Activated CD4-positive, alpha-beta memory T cell treated with anti-CD3 and anti-CD28 coated beads for 36 hours (primary cell): ENCODE measurements at regions not wholly inside any gene's neighbourhood (a gene's known extent, or its start where the extent isn't known, plus 50 kb on each side); places are given as distances from the start of the nearest gene placed in this dataset.

Experiments used
- CTCF ChIA-PET: fragments of 350-600 bp; sonication (Branson Sonifier 250); formaldehyde crosslinking; loops from one replicate; lab custom pipeline; 2021; ENCODE audit warnings: antibody characterized with exemption, inconsistent platforms; lab: Charles Lee
- POLR2A ChIA-PET: fragments of 350-600 bp; sonication (Branson Sonifier 250); formaldehyde crosslinking; loops from one replicate; lab custom pipeline; 2021; ENCODE audit warnings: antibody characterized with exemption; lab: Charles Lee
- DNase-seq: peaks from one replicate; pipeline ENCODE4 v3.0.0-alpha.2; 2020
- H3K27ac Mint-ChIP-seq: one replicate; pipeline ENCODE4 v1.8.0; 2021; ENCODE audit warnings: mixed read lengths
- H3K27me3 Mint-ChIP-seq: one replicate; pipeline ENCODE4 v1.8.0; 2021; ENCODE audit warnings: mixed read lengths
- H3K36me3 Mint-ChIP-seq: one replicate; pipeline ENCODE4 v1.8.0; 2021; ENCODE audit warnings: mixed read lengths
- H3K4me1 Mint-ChIP-seq: one replicate; pipeline ENCODE4 v1.8.0; 2021; ENCODE audit warnings: low read depth, mixed read lengths
- H3K4me3 Mint-ChIP-seq: one replicate; pipeline ENCODE4 v1.8.0; 2021; ENCODE audit warnings: mild to moderate bottlenecking, mixed read lengths
- H3K9me3 Mint-ChIP-seq: one replicate; pipeline ENCODE4 v1.8.0; 2021; ENCODE audit warnings: mixed read lengths
- intact Hi-C: fragments of 100-400 bp; cut with micrococcal nuclease; formaldehyde crosslinking; loops from one replicate; pipeline ENCODE4 v1.15.1; 2023

DNA sequence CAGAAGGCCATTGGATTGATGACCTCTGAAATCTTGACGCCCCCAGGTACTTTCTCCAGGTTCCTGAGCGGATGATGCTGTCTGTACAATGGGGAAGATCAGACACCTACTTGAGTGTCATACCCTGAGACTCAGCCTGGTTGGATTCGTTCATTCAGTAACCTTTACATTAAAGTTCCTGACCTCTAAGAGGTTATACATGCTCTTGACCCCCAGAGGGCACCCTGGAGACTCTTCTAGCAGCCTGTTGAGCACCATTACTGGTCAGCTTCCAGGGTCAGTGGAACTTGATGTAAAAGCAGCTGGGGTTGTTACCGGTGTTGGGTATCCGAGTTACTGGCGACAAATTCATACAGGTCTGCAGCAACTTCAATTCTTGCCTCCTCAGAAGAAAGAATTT lies 114.3 kb upstream of the ZNF678 start:
- no peaks in the 10 kb centered on the region for H3K4me1 Mint-ChIP-seq
- intact Hi-C loops, result loop anchor here (10.0 kb wide), 1 partner anchor 824 kb away; no protein-coding TSS in a partner anchor
- no peaks in the 10 kb centered on the region for H3K36me3 Mint-ChIP-seq
- no peaks in the 10 kb centered on the region for H3K9me3 Mint-ChIP-seq
- no peak overlapping the region for H3K4me3 Mint-ChIP-seq
- peaks cover 26% of the 10 kb centered on the region for H3K27me3 Mint-ChIP-seq
- CTCF ChIA-PET, result interaction anchor here (1.2 to 1.9 kb wide), 3 partner anchors 9 to 823 kb away, joined by 3 to 5 read pairs (median 5); no protein-coding TSS in a partner anchor
- peak; percentile 41 for DNase-seq
- POLR2A ChIA-PET, result interaction anchor here (0.7 kb wide), 1 partner anchor 509 kb away, joined by 3 read pairs; the partner anchor contains the start of gene COQ8A
- no peak overlapping the region for H3K27ac Mint-ChIP-seq

DNA sequence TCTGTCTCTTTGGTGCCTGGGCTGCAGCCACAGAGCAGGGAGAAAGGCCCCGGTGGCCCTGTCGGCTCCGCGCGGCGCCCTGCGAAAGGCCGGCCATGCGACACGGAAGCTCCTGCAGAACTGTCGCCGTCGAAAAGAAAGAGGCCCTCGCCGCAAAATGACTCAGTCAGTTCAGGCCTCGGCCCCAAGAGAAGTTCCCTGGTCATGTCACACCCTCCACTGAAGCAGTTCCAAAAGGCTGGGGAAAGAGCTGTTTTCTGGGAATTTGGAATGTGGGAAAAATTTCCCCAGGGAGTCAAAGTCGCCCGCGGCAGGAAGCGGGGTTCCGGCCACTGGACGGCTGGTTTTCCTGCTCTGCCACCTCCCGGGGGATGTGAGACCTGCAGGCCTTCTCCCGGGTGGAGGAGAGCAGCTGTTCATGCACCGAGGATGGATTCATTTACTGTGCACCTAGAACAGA lies 115.8 kb upstream of the ZNF678 start:
- Mint-ChIP-seq H3K27me3 (peaks cover 23% of the 10 kb centered on the region), H3K4me1 (no peaks in the 10 kb centered on the region), H3K9me3 (no peaks in the 10 kb centered on the region), H3K4me3 (no peak overlapping the region), H3K27ac (no peak overlapping the region), H3K36me3 (no peaks in the 10 kb centered on the region)
- no peak for DNase-seq
- CTCF ChIA-PET, result interaction anchor here (0.6 to 1.9 kb wide), 3 partner anchors 14 to 821 kb away, joined by 3 to 5 read pairs (median 4); no protein-coding TSS in a partner anchor
- POLR2A ChIA-PET, result no interaction called here
- intact Hi-C loops, result loop anchor here (10.0 kb wide), 1 partner anchor 823 kb away; no protein-coding TSS in a partner anchor

DNA sequence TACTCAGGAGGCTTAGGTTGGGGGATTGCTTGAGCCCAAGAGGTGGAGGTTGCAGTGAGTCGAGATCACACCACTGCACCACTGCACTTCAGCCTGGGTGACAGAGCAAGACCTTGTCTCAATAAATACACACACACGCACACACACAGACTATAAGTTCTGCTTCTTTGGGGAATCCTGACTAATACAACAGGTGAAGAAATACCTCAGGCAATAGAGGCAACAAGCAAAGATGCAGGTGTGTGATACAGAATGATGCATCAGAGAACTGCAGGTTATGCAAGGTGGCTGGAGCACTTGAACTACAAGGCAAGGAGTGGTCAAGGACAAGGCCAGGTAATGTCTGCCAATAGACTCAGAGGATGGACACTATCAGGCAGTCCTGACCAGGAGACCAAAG lies 117.6 kb upstream of the ZNF678 start:
- POLR2A ChIA-PET, result no interaction called here
- Mint-ChIP-seq H3K36me3 (no peaks in the 10 kb centered on the region), H3K9me3 (no peaks in the 10 kb centered on the region), H3K4me1 (no peaks in the 10 kb centered on the region), H3K4me3 (no peak overlapping the region), H3K27me3 (peaks cover 25% of the 10 kb centered on the region), H3K27ac (no peak overlapping the region)
- no peak for DNase-seq
- intact Hi-C loops, result loop anchor here (10.0 kb wide), 1 partner anchor 821 kb away; no protein-coding TSS in a partner anchor
- CTCF ChIA-PET, result no interaction called here

DNA sequence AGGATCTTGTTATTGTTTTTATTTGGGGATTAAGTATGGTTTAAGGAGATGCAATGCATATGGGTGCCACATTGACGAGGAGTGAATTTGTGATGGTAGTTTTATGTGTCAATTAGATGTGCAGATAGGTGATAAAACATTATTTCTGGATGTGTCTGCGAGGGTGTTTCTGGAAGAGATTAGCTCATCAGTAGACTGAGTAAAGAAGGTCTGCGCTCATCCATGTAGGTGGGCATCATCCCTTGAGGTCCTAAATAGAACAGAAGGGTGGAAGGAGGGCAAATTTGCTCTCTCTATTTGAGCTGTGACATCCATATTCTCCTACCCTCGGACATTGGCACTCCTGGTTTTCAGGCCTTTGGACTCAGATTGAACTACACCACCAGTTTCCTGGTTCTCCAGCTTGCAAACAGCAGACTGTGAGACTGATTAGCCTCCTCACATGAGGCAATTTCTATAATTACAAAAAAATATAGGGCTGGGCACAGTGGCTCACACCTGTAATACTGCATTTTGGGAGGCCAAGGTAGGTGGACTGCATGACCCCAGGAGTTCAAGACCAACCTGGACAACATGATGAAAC lies 118.2 kb upstream of the ZNF678 start:
- no peak for DNase-seq
- Mint-ChIP-seq H3K4me3 (no peak overlapping the region), H3K27me3 (peaks cover 25% of the 10 kb centered on the region), H3K36me3 (no peaks in the 10 kb centered on the region), H3K27ac (no peak overlapping the region), H3K9me3 (no peaks in the 10 kb centered on the region), H3K4me1 (no peaks in the 10 kb centered on the region)
- ChIA-PET CTCF (no interaction called here), POLR2A (no interaction called here)
- intact Hi-C loops, result loop anchor here (10.0 kb wide), 1 partner anchor 820 kb away; no protein-coding TSS in a partner anchor

DNA sequence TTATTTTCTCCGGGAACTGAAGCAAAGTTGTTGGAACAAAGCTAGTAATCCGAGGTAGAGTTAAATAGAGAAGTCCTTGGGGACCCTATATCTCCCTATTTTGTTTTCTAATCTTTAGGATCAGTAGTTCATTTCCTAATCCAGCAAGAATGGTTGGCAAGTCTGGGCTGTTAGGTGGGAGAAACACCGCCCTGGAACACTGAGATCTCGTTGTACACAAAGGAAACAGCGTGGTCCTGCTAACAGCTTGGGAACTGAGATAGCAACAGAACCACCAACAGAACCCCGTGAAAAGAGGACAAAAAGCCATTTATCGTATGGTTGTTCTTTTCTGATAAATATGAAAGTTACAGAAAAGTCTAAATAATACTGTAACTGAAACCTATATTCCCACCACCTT lies 121.9 kb upstream of the CDC42BPA start:
- CTCF ChIA-PET, result interaction anchor here (0.6 to 1.2 kb wide), 2 partner anchors 9 to 19 kb away, joined by 3 read pairs; no protein-coding TSS in a partner anchor

DNA sequence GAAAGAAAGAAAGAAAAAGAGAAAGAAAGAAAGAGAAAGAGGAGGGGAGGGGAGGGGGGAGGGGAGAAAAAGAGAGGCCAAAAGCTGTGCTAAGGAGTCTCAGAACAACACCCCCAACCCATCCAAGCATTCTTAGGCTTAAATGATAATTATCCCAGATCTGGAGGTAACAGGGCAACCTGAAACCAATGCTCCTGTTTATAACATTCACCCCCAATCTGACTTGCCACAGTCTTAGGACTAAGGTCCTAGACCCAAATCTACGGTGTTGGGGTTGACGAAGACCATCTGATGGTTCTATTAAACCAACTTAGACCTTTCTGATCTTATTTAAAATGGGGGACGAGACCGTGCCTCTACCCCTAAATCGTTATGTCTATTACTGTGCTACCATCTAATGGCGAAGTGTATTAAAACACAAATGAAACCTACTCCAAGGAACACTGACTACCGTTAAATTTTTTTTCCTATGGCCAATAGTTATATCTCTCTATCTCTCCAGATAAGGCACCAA lies 119.3 kb upstream of the CDC42BPA start:
- Mint-ChIP-seq H3K9me3 (no peaks in the 10 kb centered on the region), H3K27me3 (peaks cover 33% of the 10 kb centered on the region)

More for the DNA sequence above, 121.9 kb upstream of the CDC42BPA start:
- H3K27ac Mint-ChIP-seq, result no peak overlapping the region
- POLR2A ChIA-PET, result no interaction called here
- no peaks in the 10 kb centered on the region for H3K36me3 Mint-ChIP-seq
- H3K4me1 Mint-ChIP-seq, result no peaks in the 10 kb centered on the region
- intact Hi-C loops, result loop anchor here (10.0 kb wide), 1 partner anchor 815 kb away; no protein-coding TSS in a partner anchor
- peaks cover 33% of the 10 kb centered on the region for H3K27me3 Mint-ChIP-seq
- H3K9me3 Mint-ChIP-seq, result no peaks in the 10 kb centered on the region
- no peak overlapping the region for H3K4me3 Mint-ChIP-seq
- DNase-seq, result no peak

DNA sequence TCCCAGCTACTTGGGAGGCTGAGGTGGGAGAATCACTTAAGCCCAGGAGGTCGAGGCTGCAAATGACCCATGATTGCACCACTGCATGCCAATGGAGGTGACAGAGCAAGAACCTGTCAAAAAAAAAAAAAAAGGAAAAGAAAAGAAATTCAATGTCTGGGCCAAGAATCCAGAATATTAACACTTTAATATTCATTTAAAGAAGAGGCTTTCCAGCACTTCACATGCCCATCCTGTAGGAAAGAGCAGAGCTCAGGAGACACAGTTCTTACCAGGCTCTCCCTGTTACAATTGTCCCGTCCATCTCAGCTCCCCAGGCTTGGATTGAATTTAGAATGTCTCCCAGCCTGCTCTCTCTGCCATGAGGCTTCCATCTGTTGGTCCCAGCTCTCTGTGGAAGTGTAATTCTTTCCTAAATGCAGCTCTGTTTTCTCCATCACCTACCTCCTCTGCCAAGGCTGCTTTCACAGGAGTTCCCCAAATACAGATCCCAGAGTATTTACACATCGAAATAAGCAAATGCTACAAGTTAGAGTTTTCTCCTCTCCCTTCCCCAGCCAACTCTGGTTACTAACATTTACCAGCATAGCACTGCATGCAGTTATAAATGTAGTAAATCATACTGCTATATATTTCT lies 116.6 kb upstream of the CDC42BPA start:
- POLR2A ChIA-PET, result no interaction called here
- peaks cover 23% of the 10 kb centered on the region for H3K27me3 Mint-ChIP-seq
- no peak overlapping the region for H3K4me3 Mint-ChIP-seq
- H3K4me1 Mint-ChIP-seq, result no peaks in the 10 kb centered on the region
- no peaks in the 10 kb centered on the region for H3K36me3 Mint-ChIP-seq
- CTCF ChIA-PET, result no interaction called here
- no peaks in the 10 kb centered on the region for H3K9me3 Mint-ChIP-seq
- no peak overlapping the region for H3K27ac Mint-ChIP-seq
- intact Hi-C loops, result no loop called here
- no peak for DNase-seq

More for the DNA sequence above, 119.3 kb upstream of the CDC42BPA start:
- POLR2A ChIA-PET, result no interaction called here
- no peak overlapping the region for H3K4me3 Mint-ChIP-seq
- CTCF ChIA-PET, result no interaction called here
- no peaks in the 10 kb centered on the region for H3K4me1 Mint-ChIP-seq
- H3K36me3 Mint-ChIP-seq, result no peaks in the 10 kb centered on the region
- no peak for DNase-seq
- intact Hi-C loops, result no loop called here
- no peak overlapping the region for H3K27ac Mint-ChIP-seq

DNA sequence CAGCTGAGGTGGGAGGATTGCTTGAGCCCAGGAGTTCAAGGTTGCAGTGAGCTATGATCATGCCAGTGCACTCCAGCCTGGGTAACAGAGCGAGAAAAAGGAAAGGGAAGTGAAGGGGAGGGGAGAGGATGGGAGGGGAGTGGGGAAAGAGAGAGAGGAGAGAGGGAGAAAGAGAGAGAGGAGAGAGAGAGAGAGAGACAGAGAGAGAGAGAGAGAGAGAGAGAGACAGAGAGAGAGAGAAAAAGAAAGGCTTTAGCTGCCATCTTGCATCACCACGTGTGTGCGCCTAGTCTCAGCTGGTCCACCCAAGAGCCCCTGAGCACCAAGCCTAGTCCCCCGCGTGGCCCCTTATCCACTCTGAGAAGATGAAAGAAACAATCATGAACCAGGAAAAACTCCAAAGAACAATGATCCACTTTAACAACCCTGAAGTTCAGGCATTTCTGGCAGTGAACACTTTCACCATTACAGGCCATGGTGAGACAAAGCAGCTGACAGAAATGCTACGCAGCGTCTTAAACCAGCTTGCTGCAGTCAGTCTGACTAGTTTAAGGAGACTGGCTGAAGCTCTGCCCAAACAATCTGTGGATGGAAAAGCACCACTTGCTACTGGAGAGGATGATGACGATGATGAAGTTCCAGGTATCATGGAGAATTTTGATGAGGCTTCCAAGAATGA lies 115.5 kb upstream of the CDC42BPA start:
- DNase-seq, result no peak
- H3K4me3 Mint-ChIP-seq, result no peak overlapping the region
- ChIA-PET CTCF (no interaction called here), POLR2A (no interaction called here)
- no peak overlapping the region for H3K27ac Mint-ChIP-seq
- H3K4me1 Mint-ChIP-seq, result no peaks in the 10 kb centered on the region
- intact Hi-C loops, result no loop called here
- no peaks in the 10 kb centered on the region for H3K36me3 Mint-ChIP-seq
- H3K9me3 Mint-ChIP-seq, result no peaks in the 10 kb centered on the region
- peaks cover 18% of the 10 kb centered on the region for H3K27me3 Mint-ChIP-seq

DNA sequence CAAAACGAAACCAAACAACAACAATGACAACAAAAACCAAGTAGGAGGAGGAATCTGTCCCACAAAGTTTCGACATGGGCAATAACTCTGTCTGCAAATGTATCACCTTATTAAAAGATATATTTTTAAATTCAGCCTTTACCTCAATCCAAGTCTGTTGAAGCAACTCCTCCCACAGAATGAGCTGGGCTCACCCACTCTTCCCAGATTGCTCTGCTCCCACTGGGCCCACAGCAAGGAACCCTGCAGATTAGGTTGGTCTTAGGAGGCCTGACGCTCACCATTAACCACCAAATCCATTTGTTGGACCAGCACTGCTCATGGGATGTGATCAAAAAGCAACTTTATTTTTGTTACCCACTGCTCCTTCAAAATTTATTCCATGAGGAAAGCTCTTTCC lies 114.7 kb upstream of the CDC42BPA start:
- CTCF ChIA-PET, result no interaction called here
- POLR2A ChIA-PET, result no interaction called here
- DNase-seq, result no peak
- Mint-ChIP-seq H3K36me3 (no peaks in the 10 kb centered on the region), H3K4me3 (no peak overlapping the region), H3K27ac (no peak overlapping the region), H3K4me1 (no peaks in the 10 kb centered on the region), H3K27me3 (peaks cover 14% of the 10 kb centered on the region), H3K9me3 (no peaks in the 10 kb centered on the region)
- intact Hi-C loops, result no loop called here

DNA sequence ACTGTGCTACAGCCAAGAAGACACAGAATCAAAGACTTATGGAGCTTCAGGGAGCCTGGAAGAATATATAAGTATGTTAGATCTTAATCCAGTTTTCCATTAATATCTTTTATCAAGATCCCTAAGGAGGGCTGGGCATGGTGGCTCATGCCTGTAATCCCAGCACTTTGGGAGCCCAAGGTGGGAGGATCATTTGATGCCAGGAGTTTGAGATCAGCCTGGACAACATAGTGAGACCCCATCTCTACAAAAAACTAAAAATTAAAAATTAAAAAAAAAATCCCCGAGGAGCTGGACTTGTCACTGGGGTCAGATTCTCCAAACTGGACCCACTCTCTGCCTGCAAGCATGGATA lies 113.9 kb upstream of the CDC42BPA start:
- POLR2A ChIA-PET, result no interaction called here
- Mint-ChIP-seq H3K27ac (no peak overlapping the region), H3K9me3 (no peaks in the 10 kb centered on the region), H3K4me3 (no peak overlapping the region), H3K36me3 (no peaks in the 10 kb centered on the region), H3K27me3 (peaks cover 10% of the 10 kb centered on the region), H3K4me1 (no peaks in the 10 kb centered on the region)
- intact Hi-C loops, result no loop called here
- no peak for DNase-seq
- CTCF ChIA-PET, result no interaction called here

DNA sequence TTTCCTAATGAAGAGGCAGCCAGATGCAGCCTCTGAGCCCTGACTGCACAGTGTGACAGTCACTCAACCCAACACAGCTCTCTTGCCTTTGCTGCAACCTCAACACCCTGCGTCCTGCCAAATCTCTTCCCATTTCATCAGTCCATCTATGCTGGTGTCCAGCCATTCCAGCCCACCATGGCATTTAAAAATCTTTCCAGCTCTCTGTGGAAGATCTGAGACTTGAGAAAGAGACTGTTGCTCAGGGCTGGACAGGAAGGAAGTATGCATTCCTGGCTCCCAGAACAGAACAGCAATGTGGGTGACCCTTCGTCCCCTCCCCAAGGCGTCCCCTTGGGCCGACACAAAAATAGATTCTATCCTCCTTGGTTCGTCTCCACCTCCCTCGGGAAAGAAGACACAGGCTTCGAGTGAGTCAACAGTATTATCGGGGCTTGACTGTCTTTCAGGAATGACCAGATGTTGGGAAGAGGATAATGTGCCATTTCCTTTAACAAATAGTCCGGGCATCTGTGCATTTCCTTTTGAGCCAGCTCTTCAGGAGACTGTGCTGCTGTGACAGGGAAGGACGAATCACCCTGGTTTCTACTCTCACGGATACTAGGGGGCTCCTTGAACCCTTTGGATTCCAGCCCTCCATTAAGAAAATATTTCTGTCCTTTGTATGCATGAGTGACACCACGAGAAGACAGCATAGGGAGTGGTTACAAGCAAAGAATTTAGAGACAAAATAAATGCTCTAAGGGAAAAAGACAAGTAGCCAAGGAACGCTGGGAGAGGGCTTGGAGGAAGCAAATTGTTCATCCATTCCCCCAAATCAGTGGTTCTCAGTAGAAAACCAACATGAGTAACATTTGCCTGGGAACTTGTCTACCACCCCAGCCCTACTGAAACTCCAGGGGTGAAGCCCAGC lies 111.4 kb upstream of the CDC42BPA start:
- ChIA-PET CTCF (no interaction called here), POLR2A (no interaction called here)
- no peak overlapping the region for H3K4me3 Mint-ChIP-seq
- DNase-seq, result no peak
- H3K9me3 Mint-ChIP-seq, result no peaks in the 10 kb centered on the region
- H3K4me1 Mint-ChIP-seq, result no peaks in the 10 kb centered on the region
- no peak overlapping the region for H3K27ac Mint-ChIP-seq
- H3K27me3 Mint-ChIP-seq, result peaks cover 6% of the 10 kb centered on the region
- intact Hi-C loops, result no loop called here
- H3K36me3 Mint-ChIP-seq, result no peaks in the 10 kb centered on the region
